Stimulated activated CD4-positive, alpha-beta T cell treated with anti-CD3 and anti-CD28 coated beads, Interleukin-2, amount 100 ng/mL, for 48 hours (primary cell): ENCODE measurements at regions not wholly inside any gene's neighbourhood (a gene's known extent, or its start where the extent isn't known, plus 50 kb on each side); places are given as distances from the start of the nearest gene placed in this dataset.

Experiments used
- DNase-seq, 2 donors: peaks; one replicate each; pipeline ENCODE4 v3.0.0-alpha.2; 2020

DNA sequence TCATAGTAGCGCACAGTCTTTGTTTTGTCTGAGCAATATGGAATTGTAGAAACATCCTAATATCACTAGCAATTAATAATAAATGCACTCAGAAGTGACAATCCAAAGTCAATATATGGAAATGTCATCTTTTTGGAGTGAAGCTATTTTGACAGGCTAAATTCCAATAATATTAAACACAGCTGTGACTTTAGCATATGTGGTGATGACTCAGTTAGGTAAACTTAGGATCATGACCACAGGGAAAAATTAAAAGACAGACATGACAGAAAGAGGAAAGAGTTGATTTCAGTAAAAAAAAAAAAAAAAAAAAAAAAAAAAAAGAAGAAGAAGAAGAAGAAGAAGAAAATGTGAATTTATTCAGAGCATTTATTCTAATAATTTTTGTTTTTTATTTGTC, 1165.7 kb downstream of the NLGN4Y start:
- DNase-seq, result no peak

DNA sequence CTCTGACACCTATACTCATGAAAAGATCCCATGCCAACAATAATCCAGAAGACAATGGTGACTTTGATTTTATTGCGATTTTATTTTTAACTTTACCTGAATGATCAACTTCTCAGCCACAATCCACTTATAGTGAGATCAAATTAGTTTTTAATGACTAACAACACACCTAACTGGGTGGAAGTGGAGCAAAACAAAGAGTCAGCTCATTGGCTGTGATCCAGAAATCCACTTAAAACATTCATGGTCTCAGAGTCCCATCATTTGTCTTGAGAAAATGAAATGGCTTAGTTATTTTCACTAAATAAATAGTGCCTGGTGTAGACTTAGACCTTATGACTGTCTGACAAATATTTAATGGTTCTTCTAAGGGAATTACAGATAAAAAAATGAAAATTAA, 1177.8 kb downstream of the NLGN4Y start:
- no peak for DNase-seq

DNA sequence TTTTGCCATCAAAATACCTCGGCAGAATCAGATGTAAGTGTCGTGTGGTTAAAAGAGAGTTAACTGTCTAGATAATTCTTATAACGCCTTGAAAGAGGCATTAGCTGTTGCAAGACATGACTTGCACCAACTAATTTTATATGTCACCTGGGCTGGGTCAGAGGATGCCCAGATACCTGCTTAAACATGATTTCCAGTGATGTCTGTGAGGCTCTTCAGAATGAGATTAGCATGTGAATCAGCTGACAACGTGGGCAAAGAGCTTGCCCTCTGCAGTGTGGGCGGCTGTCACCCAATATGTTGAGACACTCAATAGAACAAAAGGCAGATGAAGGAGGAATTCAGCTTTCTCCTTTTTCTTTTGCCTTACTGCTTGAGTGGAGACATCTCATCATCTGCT, 1180.6 kb downstream of the NLGN4Y start:
- DNase-seq, result no peak

DNA sequence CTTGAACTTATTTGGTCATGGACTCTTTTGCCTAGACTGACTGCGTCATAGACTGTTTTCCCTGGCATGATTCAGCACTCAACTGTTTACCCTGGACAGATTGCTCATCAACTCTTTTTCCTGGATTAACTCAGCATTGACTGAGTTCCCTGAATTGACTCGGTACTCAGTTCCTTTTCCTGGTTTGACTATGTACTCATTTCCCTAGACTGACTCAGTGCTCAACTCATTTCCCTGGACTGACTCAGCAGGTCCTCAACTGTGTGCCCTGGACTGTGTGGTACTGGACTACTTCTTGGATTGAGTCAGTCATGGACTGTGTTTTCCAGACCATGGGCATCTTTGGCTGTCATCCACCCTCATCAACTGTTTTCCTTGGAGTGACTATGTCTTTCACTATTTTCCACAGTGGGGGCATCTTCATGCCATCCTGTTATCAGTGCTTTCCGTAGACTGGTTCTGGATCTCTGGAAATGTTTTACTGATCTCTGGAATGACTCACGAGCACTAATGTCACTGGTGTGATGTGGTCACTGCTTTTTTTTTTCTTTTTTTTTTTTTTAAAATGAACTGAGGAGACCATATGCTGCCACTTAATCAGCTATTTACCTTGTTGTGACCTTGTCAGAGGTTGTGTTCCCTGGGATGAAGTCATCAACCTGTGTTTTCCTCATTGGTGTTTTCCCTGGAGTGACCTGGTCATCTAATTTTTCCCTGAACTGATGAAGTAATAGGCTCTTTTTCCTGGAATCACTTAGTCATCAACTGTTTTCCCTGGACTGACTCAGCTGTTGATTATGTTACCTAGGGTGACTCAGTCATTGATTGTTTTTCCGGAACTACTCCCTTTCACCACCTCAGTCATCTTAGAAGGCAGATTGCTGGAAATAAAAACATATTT, 1225.5 kb downstream of the NLGN4Y start:
- DNase-seq, result no peak

DNA sequence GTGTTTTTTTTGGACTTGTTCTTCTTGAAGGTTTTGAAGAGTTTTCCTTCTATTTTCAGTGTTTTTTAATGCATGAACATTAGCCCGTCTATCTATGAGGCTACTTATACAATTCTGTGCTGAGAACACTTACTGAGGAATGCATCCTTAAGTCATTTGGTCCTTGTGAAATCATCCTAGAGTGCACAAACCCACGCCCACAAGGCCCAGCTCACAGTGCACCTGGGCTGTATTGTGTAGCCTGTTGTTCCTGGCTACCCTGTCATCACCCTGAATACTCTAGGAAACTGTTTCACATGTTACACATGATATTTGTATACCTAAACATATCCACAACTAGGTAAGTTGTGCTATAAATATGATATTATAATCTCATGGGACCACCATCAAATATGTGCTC, 1226.7 kb downstream of the NLGN4Y start:
- no peak for DNase-seq

DNA sequence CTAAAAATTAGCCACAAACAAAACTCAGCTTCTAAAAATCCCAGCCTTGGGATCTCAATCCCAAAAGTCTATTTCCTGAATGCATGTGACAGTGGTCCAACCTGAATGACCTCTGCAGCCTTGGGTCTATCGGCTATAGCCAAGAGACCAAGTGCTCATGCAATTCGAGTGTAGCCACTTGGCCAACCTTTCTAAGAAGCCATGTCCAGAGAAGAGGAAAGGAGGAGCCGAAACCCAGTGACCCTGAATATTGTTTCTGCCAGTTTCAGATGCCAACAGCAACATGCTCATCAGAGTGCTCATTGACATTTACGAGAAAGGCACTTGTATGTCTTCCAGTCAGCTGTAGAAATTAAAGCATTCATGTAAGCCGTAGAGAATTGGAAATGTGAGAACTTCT, 1231.9 kb downstream of the NLGN4Y start:
- no peak for DNase-seq

DNA sequence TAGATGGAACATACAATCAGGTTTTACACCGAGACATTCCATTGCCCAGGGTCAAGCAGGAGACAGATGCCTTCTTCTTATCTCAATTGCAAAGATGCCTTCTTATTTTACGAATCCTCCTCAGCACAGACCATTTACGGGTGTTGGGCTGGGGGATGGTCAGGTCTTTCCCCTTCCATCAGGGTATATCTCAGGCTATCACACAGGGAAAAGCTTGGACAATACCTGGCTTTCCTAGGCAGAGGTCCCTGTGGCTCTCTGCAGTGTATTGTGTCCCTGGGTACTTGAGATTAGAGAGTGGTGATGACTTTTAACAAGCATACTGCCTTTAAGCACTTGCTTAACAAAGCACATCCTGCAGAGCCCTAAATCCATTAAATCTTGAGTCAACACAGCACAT, 1249.2 kb downstream of the NLGN4Y start:
- DNase-seq, result no peak

DNA sequence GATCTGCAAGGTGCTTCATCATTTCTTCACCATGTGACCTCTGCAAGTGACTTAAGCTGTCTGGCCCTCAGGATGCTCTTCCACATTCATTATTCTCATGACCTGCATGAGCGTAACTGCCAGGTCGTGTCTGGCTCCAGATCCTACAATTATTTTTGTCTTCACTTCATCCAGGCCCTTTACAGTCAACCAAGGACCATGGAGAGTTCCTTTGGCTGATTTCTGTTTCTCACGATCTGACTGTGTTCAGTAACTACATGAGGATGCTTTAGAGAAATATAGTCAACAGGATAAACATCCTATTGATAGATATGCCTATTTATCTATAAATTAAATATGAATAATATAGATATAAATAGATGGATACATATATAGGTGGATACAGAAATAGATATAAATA, 1251.6 kb downstream of the NLGN4Y start:
- no peak for DNase-seq

DNA sequence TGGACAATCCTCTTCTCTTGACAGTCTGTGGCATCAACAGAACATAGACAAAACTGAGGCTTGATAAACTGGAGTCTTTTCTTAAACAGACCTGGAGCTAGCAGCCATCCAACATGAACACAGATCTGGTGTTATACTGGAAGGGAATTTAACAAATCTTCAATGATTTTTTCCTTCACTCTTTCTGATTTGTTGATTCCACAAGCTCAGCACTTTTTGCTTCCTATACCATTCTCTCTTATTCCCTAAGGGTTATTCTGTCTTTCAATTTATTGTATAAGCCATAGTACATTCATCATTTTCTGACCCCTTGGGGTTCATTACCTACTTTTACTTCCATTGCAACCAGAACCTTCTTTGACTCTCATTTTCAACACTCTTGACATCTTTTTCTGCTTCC, 1255.6 kb downstream of the NLGN4Y start:
- DNase-seq, result no peak

DNA sequence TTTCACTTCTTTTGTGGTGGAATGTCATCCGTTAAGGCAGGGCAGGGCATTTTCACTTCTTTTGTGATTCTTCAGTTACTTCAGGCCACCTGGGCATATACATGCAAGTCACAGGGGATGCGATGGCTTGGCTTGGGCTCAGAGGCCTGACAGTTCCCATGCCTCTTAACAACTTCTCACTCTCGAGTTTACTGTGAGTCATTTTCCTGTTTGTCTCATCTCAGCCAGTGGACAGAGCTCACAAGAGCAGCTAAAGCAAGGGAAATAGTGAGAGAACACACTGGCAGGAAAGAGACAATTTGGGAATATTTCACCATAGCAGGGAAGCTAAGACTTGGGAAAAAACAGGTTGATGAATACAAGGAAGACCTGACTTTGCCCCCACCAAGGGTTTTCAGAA, 1275.7 kb downstream of the NLGN4Y start:
- no peak for DNase-seq

DNA sequence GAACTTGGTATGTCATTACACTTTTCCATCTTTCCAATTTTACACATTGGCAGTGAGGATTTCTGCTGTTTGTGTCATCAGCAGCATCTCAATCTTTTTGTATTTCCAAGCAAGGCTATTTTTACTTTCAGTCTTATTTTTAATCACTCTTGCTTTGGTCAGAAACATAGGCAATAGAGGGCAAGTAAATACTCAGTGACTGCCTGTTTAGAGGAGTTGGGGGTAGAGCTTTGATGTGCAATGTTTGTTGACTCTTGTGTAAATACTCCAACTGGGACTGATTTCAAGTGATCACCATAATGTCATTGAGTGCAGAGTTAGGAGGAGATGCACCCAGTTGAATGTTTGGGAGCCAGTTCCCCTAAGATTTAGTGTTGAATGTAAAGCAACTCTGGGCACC, 1281.7 kb downstream of the NLGN4Y start:
- no peak for DNase-seq

DNA sequence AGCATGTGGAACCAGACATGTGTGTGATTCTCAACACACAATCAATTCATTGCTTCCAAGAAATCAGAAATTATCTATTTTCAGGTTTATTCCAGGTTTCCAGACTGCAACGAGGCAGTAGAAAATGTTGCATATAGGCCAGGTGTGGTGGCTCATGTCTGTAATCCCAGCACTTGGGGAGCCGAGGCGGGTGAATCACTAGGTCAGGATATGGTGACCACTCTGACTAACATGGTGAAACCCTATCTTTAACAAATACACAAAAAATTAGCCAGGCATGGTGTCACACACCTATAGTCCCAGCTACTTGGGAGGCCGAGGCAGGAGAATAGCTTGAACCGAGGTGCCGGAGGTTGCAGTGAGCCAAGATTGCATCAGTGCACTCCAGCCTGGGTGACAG, 1289.9 kb downstream of the NLGN4Y start:
- no peak for DNase-seq
